ENCODE measurements at regions not wholly inside any gene's neighbourhood (a gene's known extent, or its start where the extent isn't known, plus 50 kb on each side); places are given as distances from the start of the nearest gene placed in this dataset.

- TF ChIP-seq POLR2AphosphoS5 (IDR thresholded peaks at IDR 0.05; ENCODE audit: borderline replicate concordance, low read depth, low read length) (no peak), FOXP2 (optimal IDR thresholded peaks at IDR 0.05; ENCODE audit: control extremely low read depth, extremely low read length, insufficient read depth) (no peak), EZH2 (IDR thresholded peaks at IDR 0.05) (no peak)
- H3K36me3 ChIP-seq (ENCODE audit: insufficient read depth, low read length) = no peaks in the 10 kb centered on the region
- no peak for DNase-seq (ENCODE audit: low read depth, low spot score)
- no peak overlapping the region for H3K9ac ChIP-seq (ENCODE audit: insufficient read length)
- no peaks in the 10 kb centered on the region for H3K9me3 ChIP-seq (ENCODE audit: low read depth, low read length)
- H3K4me3 ChIP-seq = no peak overlapping the region
- H3K27ac ChIP-seq = no peak overlapping the region
Measured at GRCh38 chr2:71859211-71859847, 288.3 kb downstream of the CYP26B1 start.

GRCh38 chr2:71858071-71858470, 289.6 kb downstream of the CYP26B1 start:
- no peaks in the 10 kb centered on the region for H3K9me3 ChIP-seq (ENCODE audit: low read depth, low read length)
- no peak overlapping the region for H3K4me3 ChIP-seq
- no peak overlapping the region for H3K9ac ChIP-seq (ENCODE audit: insufficient read length)
- no peaks in the 10 kb centered on the region for H3K36me3 ChIP-seq (ENCODE audit: insufficient read depth, low read length)
- no peak overlapping the region for H3K27ac ChIP-seq
- no peak for TF ChIP-seq EZH2 (IDR thresholded peaks at IDR 0.05)
- TF ChIP-seq FOXP2 (optimal IDR thresholded peaks at IDR 0.05; ENCODE audit: control extremely low read depth, extremely low read length, insufficient read depth) = no peak
- TF ChIP-seq POLR2AphosphoS5 (IDR thresholded peaks at IDR 0.05; ENCODE audit: borderline replicate concordance, low read depth, low read length) = no peak
- no peak for DNase-seq (ENCODE audit: low read depth, low spot score)

- DNase-seq (ENCODE audit: low read depth, low spot score) = no peak
- Histone ChIP-seq H3K9me3 (ENCODE audit: low read depth, low read length) (no peaks in the 10 kb centered on the region), H3K27ac (no peak overlapping the region), H3K9ac (ENCODE audit: insufficient read length) (no peak overlapping the region), H3K4me3 (no peak overlapping the region), H3K36me3 (ENCODE audit: insufficient read depth, low read length) (no peaks in the 10 kb centered on the region)
- no peak for TF ChIP-seq FOXP2 (optimal IDR thresholded peaks at IDR 0.05; ENCODE audit: control extremely low read depth, extremely low read length, insufficient read depth)
- no peak for TF ChIP-seq EZH2 (IDR thresholded peaks at IDR 0.05)
Measured at GRCh38 chr2:71857636-71858035, 290.0 kb downstream of the CYP26B1 start.

GRCh38 chr2:71856773-71857525, 290.7 kb downstream of the CYP26B1 start:
- Histone ChIP-seq H3K4me3 (no peak overlapping the region), H3K9ac (ENCODE audit: insufficient read length) (no peak overlapping the region), H3K9me3 (ENCODE audit: low read depth, low read length) (no peaks in the 10 kb centered on the region), H3K36me3 (ENCODE audit: insufficient read depth, low read length) (no peaks in the 10 kb centered on the region), H3K27ac (no peak overlapping the region)
- DNase-seq (ENCODE audit: low read depth, low spot score) = no peak
- no peak for TF ChIP-seq EZH2 (IDR thresholded peaks at IDR 0.05)
- no peak for TF ChIP-seq FOXP2 (optimal IDR thresholded peaks at IDR 0.05; ENCODE audit: control extremely low read depth, extremely low read length, insufficient read depth)
- TF ChIP-seq POLR2AphosphoS5 (IDR thresholded peaks at IDR 0.05; ENCODE audit: borderline replicate concordance, low read depth, low read length) = no peak

- TF ChIP-seq FOXP2 (optimal IDR thresholded peaks at IDR 0.05; ENCODE audit: control extremely low read depth, extremely low read length, insufficient read depth) (no peak), POLR2AphosphoS5 (IDR thresholded peaks at IDR 0.05; ENCODE audit: borderline replicate concordance, low read depth, low read length) (no peak), EZH2 (IDR thresholded peaks at IDR 0.05) (no peak)
- Histone ChIP-seq H3K9ac (ENCODE audit: insufficient read length) (no peak overlapping the region), H3K9me3 (ENCODE audit: low read depth, low read length) (no peaks in the 10 kb centered on the region), H3K36me3 (ENCODE audit: insufficient read depth, low read length) (no peaks in the 10 kb centered on the region), H3K27ac (no peak overlapping the region), H3K4me3 (no peak overlapping the region)
- DNase-seq (ENCODE audit: low read depth, low spot score) = no peak
Measured at GRCh38 chr2:71853858-71854257, 293.8 kb downstream of the CYP26B1 start.

DNA sequence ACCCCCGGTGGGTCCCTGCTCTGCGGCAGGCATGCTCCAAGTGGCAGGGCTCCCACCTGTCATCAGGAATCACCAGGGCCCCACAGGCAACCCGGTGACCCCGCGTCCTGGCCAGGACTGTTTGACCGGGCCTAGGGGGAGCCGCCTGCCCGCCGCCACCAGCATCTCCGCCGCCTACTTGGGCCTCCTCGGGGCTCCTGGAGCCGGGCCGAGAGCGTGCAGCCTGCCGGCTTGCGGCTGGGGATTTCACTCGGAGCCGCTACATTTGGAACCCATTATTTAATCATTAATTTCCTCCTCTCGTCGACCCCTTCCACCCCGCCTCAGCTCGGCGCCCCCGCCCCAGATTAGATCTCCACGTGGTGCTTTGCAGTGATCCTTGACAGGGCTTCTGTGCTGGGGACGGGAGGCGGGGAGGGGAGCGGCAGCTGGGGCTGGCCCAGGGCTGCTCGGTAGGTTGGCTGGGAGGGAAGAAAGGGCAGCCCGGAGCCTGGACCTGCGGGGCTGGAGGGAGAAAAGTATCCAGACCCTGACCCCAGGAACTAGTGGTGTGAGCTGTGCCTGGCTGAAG, 295.4 kb downstream of the CYP26B1 start:
- no peak overlapping the region for H3K9ac ChIP-seq (ENCODE audit: insufficient read length)
- no peak for DNase-seq (ENCODE audit: low read depth, low spot score)
- H3K4me3 ChIP-seq = no peak overlapping the region
- H3K9me3 ChIP-seq (ENCODE audit: low read depth, low read length) = no peaks in the 10 kb centered on the region
- no peaks in the 10 kb centered on the region for H3K36me3 ChIP-seq (ENCODE audit: insufficient read depth, low read length)
- TF ChIP-seq EZH2 (IDR thresholded peaks at IDR 0.05) = no peak
- no peak for TF ChIP-seq POLR2AphosphoS5 (IDR thresholded peaks at IDR 0.05; ENCODE audit: borderline replicate concordance, low read depth, low read length)
- TF ChIP-seq FOXP2 (optimal IDR thresholded peaks at IDR 0.05; ENCODE audit: control extremely low read depth, extremely low read length, insufficient read depth) = no peak
- H3K27ac ChIP-seq = no peak overlapping the region

- Histone ChIP-seq H3K27ac (no peak overlapping the region), H3K9me3 (ENCODE audit: low read depth, low read length) (no peaks in the 10 kb centered on the region), H3K9ac (ENCODE audit: insufficient read length) (no peak overlapping the region), H3K4me3 (no peak overlapping the region), H3K36me3 (ENCODE audit: insufficient read depth, low read length) (no peaks in the 10 kb centered on the region)
- TF ChIP-seq FOXP2 (optimal IDR thresholded peaks at IDR 0.05; ENCODE audit: control extremely low read depth, extremely low read length, insufficient read depth) = no peak
- no peak for TF ChIP-seq EZH2 (IDR thresholded peaks at IDR 0.05)
- no peak for TF ChIP-seq POLR2AphosphoS5 (IDR thresholded peaks at IDR 0.05; ENCODE audit: borderline replicate concordance, low read depth, low read length)
- no peak for DNase-seq (ENCODE audit: low read depth, low spot score)
Measured at GRCh38 chr2:71851094-71851750, 296.4 kb downstream of the CYP26B1 start.

DNA sequence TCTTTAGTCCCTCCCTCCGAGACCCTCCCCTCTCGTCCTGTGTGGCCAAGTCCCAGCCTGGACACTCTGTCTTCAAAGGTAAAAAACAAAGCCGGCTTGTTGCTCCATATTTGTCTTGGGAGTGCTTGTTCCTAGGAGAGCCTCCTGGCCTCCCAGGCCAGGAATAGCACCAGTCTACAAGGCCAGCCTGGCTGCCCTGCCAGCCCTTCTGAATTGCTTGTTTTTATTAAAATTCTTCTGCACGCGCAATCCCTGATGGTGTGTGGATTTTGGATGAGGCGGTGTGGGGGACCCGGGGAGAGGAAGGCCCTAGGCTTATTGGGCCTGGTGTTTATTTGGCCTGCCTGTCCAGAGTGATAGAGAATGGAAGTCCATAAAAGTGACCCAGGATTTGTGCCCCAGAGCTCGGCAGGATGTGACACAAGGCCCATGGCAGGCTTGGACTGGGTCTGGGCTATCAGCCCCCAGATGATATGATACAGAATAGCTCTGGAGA, 297.3 kb downstream of the CYP26B1 start:
- H3K4me3 ChIP-seq = no peak overlapping the region
- H3K27ac ChIP-seq = no peak overlapping the region
- no peaks in the 10 kb centered on the region for H3K9me3 ChIP-seq (ENCODE audit: low read depth, low read length)
- DNase-seq (ENCODE audit: low read depth, low spot score) = no peak
- TF ChIP-seq POLR2AphosphoS5 (IDR thresholded peaks at IDR 0.05; ENCODE audit: borderline replicate concordance, low read depth, low read length) = no peak
- no peak for TF ChIP-seq EZH2 (IDR thresholded peaks at IDR 0.05)
- TF ChIP-seq FOXP2 (optimal IDR thresholded peaks at IDR 0.05; ENCODE audit: control extremely low read depth, extremely low read length, insufficient read depth) = no peak
- H3K9ac ChIP-seq (ENCODE audit: insufficient read length) = no peak overlapping the region
- no peaks in the 10 kb centered on the region for H3K36me3 ChIP-seq (ENCODE audit: insufficient read depth, low read length)
